ENCODE measurements at regions not wholly inside any gene's neighbourhood (a gene's known extent, or its start where the extent isn't known, plus 50 kb on each side); places are given as distances from the start of the nearest gene placed in this dataset.

GRCh38 chr6:128616342-128616741, 95.9 kb upstream of the PTPRK start:
- no peak for DNase-seq (ENCODE audit: low read depth)
- H3K4me3 ChIP-seq (ENCODE audit: low read depth, low read length): no peak overlapping the region
- TF ChIP-seq, protein P1, sequence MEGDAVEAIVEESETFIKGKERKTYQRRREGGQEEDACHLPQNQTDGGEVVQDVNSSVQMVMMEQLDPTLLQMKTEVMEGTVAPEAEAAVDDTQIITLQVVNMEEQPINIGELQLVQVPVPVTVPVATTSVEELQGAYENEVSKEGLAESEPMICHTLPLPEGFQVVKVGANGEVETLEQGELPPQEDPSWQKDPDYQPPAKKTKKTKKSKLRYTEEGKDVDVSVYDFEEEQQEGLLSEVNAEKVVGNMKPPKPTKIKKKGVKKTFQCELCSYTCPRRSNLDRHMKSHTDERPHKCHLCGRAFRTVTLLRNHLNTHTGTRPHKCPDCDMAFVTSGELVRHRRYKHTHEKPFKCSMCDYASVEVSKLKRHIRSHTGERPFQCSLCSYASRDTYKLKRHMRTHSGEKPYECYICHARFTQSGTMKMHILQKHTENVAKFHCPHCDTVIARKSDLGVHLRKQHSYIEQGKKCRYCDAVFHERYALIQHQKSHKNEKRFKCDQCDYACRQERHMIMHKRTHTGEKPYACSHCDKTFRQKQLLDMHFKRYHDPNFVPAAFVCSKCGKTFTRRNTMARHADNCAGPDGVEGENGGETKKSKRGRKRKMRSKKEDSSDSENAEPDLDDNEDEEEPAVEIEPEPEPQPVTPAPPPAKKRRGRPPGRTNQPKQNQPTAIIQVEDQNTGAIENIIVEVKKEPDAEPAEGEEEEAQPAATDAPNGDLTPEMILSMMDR (IDR thresholded peaks at IDR 0.05; ENCODE audit: control insufficient read depth, extremely low read depth, insufficient read depth): no peak

GRCh38 chr6:128606611-128607010, 86.2 kb upstream of the PTPRK start:
- no peak overlapping the region for H3K4me3 ChIP-seq (ENCODE audit: low read depth, low read length)
- no peak for DNase-seq (ENCODE audit: low read depth)
- TF ChIP-seq, protein P1 (IDR thresholded peaks at IDR 0.05; ENCODE audit: control insufficient read depth, extremely low read depth, insufficient read depth): no peak

DNA sequence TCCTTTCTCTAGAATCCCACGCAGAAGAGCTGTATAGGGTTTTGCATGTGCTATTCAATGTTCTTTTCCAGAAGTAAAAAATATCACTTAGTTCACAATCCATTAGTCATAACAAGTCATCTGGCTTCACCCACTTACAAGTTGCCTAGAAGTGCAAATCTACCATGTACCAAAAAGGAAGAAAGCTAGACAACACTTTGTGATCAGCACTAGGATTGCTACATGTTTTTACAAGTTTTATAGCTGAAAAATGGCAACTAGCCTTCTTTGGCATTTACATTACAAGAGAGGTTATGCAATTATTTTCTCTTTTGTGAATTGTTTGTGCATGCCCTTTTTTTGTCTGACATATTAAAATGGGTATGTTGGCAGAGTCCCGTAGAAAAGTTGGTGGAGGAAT, 85.6 kb upstream of the PTPRK start:
- TF ChIP-seq, protein P1 (IDR thresholded peaks at IDR 0.05; ENCODE audit: control insufficient read depth, extremely low read depth, insufficient read depth): no peak
- H3K4me3 ChIP-seq (ENCODE audit: low read depth, low read length): no peak overlapping the region
- DNase-seq (ENCODE audit: low read depth): no peak

DNA sequence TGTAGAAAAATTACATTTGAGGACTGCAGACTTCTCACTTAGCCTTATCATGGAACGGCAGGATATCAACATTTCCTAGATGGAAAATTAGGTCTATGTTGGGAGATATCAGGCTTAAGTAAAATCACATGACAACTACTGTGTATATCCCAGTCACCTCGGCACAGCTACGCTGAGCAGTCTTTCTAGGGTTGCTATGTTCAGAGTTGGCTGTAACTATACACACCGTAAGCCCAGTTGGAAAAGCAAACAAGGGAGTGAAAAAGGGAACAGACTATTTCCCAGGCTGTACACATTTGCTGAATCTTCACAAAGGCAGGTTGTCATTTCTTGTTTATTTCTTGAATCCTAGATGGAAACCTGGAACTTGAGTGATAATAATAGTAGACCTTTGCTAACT, 80.7 kb upstream of the PTPRK start:
- no peak overlapping the region for H3K4me3 ChIP-seq (ENCODE audit: low read depth, low read length)
- TF ChIP-seq, protein P1 (IDR thresholded peaks at IDR 0.05; ENCODE audit: control insufficient read depth, extremely low read depth, insufficient read depth): no peak
- peak; percentile 35 for DNase-seq (ENCODE audit: low read depth)

DNA sequence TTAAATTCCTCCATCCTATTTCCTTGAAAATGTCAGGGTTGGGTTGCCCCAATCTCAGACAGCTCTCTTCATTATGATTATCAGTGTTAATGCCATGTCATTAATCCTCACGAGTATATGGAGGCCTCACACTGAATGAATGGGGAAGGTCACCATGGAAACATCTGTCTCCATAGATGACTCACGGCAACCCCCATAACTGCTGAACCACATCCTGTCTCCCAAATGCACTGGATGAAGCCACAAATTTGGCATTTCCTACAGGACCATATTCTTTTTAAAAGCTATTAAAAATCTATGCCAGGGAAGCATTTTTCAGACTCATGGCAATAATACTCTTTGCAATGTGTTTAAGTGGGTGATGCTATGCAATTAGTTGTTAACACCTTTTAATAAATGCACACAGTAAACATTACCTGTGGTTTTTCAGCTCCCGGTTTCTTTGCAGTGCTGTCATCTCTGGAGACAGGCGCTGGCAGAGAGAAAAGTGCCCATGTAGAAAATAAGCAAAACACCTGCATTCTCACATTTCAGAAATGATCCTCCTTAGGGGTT, 80.1 kb upstream of the PTPRK start:
- no peak for DNase-seq (ENCODE audit: low read depth)
- TF ChIP-seq, protein P1 (IDR thresholded peaks at IDR 0.05; ENCODE audit: control insufficient read depth, extremely low read depth, insufficient read depth): no peak
- no peak overlapping the region for H3K4me3 ChIP-seq (ENCODE audit: low read depth, low read length)

DNA sequence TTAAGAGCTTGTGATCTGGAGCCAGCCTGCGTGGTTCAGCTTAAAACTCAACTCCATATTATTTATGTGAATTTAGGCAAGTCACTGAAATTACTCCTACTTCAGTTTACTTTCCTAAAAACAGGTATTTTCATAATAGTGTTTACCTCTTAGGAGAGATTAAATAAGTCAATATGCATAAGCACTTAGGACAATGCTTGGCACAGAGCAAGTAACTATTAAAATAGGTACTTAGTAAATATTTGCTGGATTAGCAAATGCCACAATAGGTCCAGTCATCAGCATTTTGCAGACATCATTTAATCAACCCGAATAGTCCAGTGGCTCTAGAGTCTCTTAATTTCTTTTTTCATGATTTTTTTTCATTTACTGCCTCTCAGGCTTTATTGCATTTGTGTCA, 78.6 kb upstream of the PTPRK start:
- DNase-seq (ENCODE audit: low read depth): peak; percentile 73
- H3K4me3 ChIP-seq (ENCODE audit: low read depth, low read length): no peak overlapping the region
- TF ChIP-seq, protein P1 (IDR thresholded peaks at IDR 0.05; ENCODE audit: control insufficient read depth, extremely low read depth, insufficient read depth): no peak

- DNase-seq (ENCODE audit: low read depth): no peak
- no peak overlapping the region for H3K4me3 ChIP-seq (ENCODE audit: low read depth, low read length)
- TF ChIP-seq, protein P1 (IDR thresholded peaks at IDR 0.05; ENCODE audit: control insufficient read depth, extremely low read depth, insufficient read depth): no peak
Observed at GRCh38 chr6:128598571-128598970, 78.2 kb upstream of the PTPRK start.
